SH-SY5Y (cell line): ENCODE measurements at regions not wholly inside any gene's neighbourhood (a gene's known extent, or its start where the extent isn't known, plus 50 kb on each side); places are given as distances from the start of the nearest gene placed in this dataset.

ENCODE experiments used
- GATA2 ChIP-seq: IDR thresholded peaks from 2 replicates; pipeline ENCODE4 v1.6.1; 2011; ENCODE audit warnings: mild to moderate bottlenecking, low read depth, low read length
- GATA3 ChIP-seq: IDR thresholded peaks from 2 replicates; pipeline ENCODE4 v1.6.1; 2011; ENCODE audit warnings: low read depth, mild to moderate bottlenecking, low read length, moderate library complexity

- TF ChIP-seq GATA2 (no peak), GATA3 (no peak)
These were observed 245.8 kb downstream of the TTLL2 start for GRCh38 chr6:167570460-167571400.
